Suprapubic skin (tissue), 4 donors: ENCODE measurements at regions not wholly inside any gene's neighbourhood (a gene's known extent, or its start where the extent isn't known, plus 50 kb on each side); places are given as distances from the start of the nearest gene placed in this dataset.

ENCODE experiments used
- CTCF ChIP-seq, 2 donors: fragments of 200-600 bp in 1 of 2; fragments of 450-650 bp in 1 of 2; sonication (generic) in 1 of 2; IDR thresholded peaks; one replicate each; pipeline ENCODE4 v1.5.1; 2016 to 2019; ENCODE audit warnings: antibody characterized with exemption in 2 of 2, mild to moderate bottlenecking in 1 of 2, moderate library complexity in 1 of 2
- EP300 ChIP-seq: sonication (generic); formaldehyde crosslinking; IDR thresholded peaks from one replicate; pipeline ENCODE4 v1.6.1; 2017; ENCODE audit warnings: antibody characterized with exemption
- POLR2A ChIP-seq, 2 donors: fragments of 450-650 bp; IDR thresholded peaks; one replicate each; pipeline ENCODE4 v1.6.1; 2017; ENCODE audit warnings: antibody characterized with exemption in 2 of 2, mild to moderate bottlenecking in 2 of 2, moderate library complexity in 2 of 2
- POLR2AphosphoS5 ChIP-seq, 3 donors: sonication (generic); formaldehyde crosslinking; IDR thresholded peaks; one replicate each; pipeline ENCODE4 v1.6.1; 2017; ENCODE audit warnings: antibody characterized with exemption in 3 of 3

DNA sequence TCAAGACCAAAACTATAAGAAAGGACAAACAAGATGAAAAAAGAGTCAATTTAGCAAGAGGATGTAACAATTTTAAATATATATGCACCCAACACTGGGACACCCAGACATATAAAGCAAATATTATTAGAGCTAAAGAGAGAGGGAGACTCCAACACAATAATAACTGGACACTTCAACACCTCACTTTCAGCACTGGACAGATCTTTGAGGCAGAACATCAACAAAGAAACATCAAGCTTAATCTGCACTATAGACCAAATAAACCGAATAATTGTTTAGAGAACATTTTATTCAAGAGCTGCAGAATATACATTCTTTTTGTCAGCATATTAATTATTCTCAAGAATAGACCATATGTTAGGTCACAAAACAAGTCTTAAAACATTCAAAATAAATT lies 109.7 kb upstream of the TET2 start:
- no peak for TF ChIP-seq POLR2A (IDR thresholded peaks at IDR 0.05)
- TF ChIP-seq POLR2AphosphoS5 (IDR thresholded peaks at IDR 0.05): no peak
- TF ChIP-seq CTCF (IDR thresholded peaks at IDR 0.05): no peak
- TF ChIP-seq EP300: no peak
